HG03565 (cell line): ENCODE measurements at regions not wholly inside any gene's neighbourhood (a gene's known extent, or its start where the extent isn't known, plus 50 kb on each side); places are given as distances from the start of the nearest gene placed in this dataset.

Experiments
- ATAC-seq: cut with Tn5 transposase; IDR thresholded peaks from one replicate; pipeline ENCODE4 v1.9.1; 2021; ENCODE audit warnings: mild to moderate bottlenecking, moderate library complexity; ENCODE audit not compliant: unreplicated experiment

DNA sequence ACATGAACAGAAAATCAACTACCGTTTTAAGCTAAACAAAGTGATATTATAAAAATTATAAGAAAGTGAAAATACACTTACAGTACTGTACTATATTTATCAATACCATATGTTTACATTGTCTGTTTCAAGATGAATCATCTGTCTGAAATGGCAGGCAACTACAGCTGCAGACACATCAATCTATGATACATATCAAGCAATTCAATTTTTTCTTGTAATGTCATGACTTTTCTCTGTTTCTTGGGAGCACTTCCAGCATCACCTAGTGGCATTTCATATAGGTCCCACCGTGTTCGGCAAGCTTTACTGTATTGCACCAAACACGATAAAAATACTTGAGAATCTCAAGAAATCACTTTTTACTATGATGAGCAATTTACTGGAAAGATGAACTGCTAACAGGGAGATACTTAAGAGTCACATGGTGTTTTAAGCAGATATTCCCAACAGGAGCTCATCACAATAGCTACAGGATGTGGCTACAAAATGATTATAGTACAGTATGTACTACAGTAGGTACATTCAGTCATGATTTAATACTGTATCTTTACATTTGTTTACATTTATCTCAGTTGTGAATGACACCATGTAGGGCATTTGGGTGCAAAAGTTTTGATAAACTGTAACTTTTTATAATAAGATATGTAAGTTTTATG lies 207.4 kb downstream of the ADAM29 start:
- no peak for ATAC-seq

- ATAC-seq, result no peak
Observed at GRCh38 chr4:175127314-175127713, 209.2 kb downstream of the ADAM29 start.

DNA sequence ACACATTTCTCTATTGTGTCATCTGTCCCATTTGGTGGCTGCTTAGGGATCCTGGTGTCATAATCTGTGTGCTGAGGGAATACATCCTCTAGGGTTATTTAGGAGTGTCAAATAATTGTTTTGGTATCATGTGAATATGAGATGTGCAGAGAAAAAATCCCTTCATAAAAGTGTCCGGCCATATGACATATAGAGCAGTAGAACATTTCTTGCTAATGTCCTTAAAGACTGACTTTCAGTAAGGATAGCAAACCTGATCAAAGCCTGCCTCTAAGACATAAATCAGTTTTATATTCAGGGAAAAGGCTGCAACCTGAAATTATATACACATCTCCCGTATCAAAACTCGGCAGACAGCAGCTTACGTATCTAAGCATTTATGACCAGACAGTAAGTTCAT lies 211.6 kb downstream of the ADAM29 start:
- ATAC-seq, result no peak

- ATAC-seq, result no peak
Observed at GRCh38 chr4:175139205-175139604, 221.0 kb downstream of the ADAM29 start.

GRCh38 chr4:175143116-175143515 lies 225.0 kb downstream of the ADAM29 start:
- no peak for ATAC-seq

GRCh38 chr4:175146799-175147198 lies 228.6 kb downstream of the ADAM29 start:
- no peak for ATAC-seq

DNA sequence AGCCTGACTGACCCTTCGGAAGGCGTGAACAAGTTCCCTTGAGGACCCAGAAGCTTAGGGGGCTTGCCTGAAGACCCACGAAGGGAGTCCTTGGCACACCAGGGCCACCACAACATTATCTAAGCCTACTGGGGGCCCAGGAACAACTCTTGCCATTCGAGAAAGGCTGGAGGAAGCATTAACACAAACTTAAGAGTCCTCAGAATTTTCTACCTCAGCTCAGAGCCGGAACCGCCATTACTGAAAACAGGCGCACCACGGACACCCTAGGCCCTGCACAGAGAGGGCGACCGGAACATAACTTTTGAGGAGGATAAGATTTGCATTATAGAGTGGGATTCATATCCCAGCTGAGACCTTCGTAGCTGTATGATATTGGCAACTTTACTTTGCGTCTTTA lies 229.1 kb downstream of the ADAM29 start:
- ATAC-seq, result no peak

DNA sequence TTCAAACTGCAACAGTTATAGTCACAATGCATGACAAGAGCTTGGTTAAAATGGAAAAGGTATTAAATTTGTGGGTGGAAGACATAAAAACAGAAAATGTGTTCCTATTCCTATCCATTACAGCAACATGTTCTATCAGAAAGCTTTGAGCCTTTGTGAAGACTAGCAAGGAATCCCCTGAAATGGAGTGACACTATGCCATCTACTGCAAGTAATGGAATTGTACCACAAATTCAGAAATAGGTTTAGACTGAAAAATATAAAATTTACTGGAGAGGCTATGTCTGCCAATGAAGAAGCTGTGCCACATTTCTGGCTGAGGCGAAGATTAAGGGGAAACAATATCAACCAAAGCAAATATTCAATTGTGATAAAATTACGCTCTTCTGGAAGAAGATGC lies 247.9 kb downstream of the ADAM29 start:
- ATAC-seq, result no peak

- ATAC-seq, result no peak
Observed at GRCh38 chr4:175176710-175177109, 258.6 kb downstream of the ADAM29 start.

GRCh38 chr4:175190654-175191053 lies 272.5 kb downstream of the ADAM29 start:
- no peak for ATAC-seq

DNA sequence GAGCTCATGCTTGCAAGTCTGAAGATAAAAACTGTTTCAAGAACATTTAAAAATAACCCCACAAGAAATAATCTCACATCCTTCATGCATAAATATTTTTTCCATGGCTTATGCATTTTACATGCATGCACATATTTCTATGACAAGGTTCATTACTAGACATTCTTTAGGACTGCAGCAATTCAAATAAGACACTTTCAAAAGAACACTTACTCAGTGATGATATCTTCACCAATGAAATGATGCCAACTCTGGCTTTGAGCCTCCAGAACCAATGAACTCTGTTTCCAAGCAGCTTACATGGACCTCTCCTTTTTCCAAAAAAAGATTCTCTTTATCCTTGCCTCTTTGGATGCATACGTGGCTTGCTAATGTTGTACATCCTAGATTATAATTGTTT lies 279.9 kb downstream of the ADAM29 start:
- no peak for ATAC-seq

- no peak for ATAC-seq
Observed at GRCh38 chr4:175215208-175215607, 297.1 kb downstream of the ADAM29 start.

DNA sequence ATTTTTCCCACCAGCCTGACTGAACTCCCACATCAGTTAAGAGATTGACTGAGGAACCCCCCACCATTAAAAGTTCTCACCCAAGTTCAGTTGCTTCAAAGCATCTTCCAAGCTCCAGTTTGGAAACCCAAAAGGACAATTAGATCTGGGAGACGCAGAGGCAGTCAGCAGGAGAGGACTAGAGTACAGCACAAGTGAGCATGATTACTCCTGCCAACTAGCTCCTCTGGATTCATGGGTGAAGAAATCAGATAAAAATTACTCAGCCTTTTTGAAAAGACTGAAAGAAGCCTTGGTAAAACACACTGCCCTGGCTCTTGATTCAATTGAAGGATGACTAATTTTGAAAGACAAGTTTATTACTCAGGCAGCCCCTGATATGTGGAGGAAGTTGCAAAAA lies 297.5 kb downstream of the ADAM29 start:
- no peak for ATAC-seq

DNA sequence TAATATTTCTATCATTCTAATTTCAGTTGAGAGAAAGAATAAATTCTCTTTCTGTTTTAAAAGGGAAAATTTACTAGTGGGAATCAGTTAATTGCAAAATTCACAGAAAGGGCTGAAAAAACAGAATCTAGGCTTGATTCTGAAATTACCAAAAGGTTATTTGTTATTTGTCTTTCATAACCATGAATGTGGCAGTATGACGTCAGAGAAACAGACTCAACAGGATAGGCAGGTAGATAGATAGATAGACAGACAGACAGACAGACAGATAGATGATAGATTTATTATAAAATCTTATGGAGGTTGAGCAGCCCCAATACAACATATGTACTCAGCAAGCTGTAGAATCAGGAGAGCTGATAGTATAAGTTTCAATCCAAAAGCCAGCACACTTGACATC lies 311.0 kb downstream of the ADAM29 start:
- ATAC-seq, result no peak

- no peak for ATAC-seq
Observed at GRCh38 chr4:175234162-175234561, 316.0 kb downstream of the ADAM29 start.

- ATAC-seq, result no peak
Observed at GRCh38 chr4:175238827-175239517, 320.8 kb downstream of the ADAM29 start.

GRCh38 chr4:175246941-175247340 lies 328.8 kb downstream of the ADAM29 start:
- ATAC-seq, result no peak

DNA sequence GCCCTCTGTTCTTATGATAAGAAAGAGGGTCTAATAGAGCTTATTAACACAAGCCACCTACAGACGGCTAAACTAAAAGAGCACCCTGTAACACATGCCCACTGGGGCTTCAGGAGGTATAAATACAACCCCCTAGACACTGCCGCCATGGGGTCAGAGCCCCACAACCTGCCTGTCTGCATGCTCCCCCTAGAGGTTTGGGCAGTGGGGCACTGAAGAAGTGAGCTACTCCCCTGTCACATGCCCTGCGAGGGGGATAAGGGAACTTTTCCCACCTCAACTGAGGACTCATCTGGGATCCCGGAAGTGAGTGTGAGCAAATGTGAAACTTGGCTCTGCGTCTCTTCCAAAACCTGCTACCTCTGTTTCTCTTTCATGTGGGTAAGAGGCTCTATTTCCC lies 334.5 kb downstream of the ADAM29 start:
- ATAC-seq, result no peak

- ATAC-seq, result no peak
Observed at GRCh38 chr4:175253184-175253902, 335.2 kb downstream of the ADAM29 start.

DNA sequence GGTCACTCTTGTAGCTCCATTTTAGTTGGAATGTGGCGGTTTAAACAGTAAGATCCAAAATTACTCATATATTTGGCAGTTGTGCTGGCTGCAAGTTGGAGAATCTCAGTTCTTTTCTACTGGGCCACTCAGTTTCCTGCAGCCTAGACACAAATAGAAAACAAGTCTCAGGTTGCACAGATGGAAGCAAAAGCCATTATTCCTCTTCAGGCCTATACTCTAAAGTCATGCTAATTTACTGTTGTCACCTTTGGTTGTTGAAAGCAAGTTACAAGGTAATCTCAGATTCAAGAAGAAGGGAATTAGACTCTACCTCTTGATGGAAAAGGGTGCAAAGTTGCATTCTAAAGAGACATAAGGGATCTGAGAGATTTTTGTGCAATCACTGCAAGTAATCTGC lies 345.4 kb downstream of the ADAM29 start:
- no peak for ATAC-seq

DNA sequence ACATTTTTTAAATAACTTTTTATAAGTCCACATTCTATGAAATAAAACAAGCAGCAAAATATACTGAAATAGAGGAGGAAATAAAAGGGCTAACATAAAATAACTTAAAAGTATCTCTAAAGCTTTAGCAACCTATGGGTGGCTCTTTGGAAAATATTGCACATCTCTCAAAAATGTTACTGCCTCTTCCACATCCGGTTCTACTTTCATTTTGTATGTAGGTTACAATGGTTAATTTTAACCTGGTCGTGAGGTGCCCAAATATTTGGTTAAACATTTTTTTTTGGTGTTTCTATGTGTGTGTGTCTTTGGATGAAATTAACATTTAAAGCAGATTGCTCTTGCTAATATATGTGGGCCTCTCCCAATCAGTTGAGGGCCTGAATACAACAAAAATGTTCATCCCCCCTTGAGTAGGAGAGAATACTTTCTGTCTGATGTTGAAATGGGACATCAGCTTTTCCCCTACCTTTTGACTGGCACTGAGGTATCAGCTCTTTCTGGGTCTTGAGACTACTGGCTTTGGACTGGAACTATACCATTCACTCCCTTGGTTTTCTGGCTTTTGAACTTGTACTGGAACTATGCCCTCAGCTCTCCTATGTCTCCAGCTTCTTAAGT lies 353.0 kb downstream of the ADAM29 start:
- peak; percentile 65 for ATAC-seq
